CD4-positive, alpha-beta T cell (primary cell): ENCODE measurements at regions not wholly inside any gene's neighbourhood (a gene's known extent, or its start where the extent isn't known, plus 50 kb on each side); places are given as distances from the start of the nearest gene placed in this dataset.

Experiments
- ATAC-seq: fragments of 200-7000 bp; cut with Tn5 transposase; one replicate; pipeline ENCODE4 v1.10.0; 2022; ENCODE audit warnings: mild to moderate bottlenecking; ENCODE audit not compliant: poor library complexity
- CTCF ChIA-PET: fragments of 350-600 bp; sonication (Branson Sonifier 250); formaldehyde crosslinking; loops from one replicate; lab custom pipeline; 2021; ENCODE audit warnings: antibody characterized with exemption, inconsistent platforms; lab: Charles Lee
- POLR2A ChIA-PET: fragments of 350-600 bp; sonication (Branson Sonifier 250); formaldehyde crosslinking; loops from one replicate; lab custom pipeline; 2021; ENCODE audit warnings: antibody characterized with exemption, inconsistent platforms; lab: Charles Lee
- DNase-seq, 14 experiments: peaks; one replicate each; pipeline ENCODE4 v3.0.0-alpha.2; 2013 to 2020; ENCODE audit warnings: mixed read lengths in 2 of 14
- H3K27ac ChIP-seq, 2 donors: one replicate each; pipeline versions ENCODE4 v1.5.1 to v1.7.0; 2013; ENCODE audit warnings: low read length in 2 of 2, low read depth in 1 of 2, mild to moderate bottlenecking in 1 of 2
- H3K27me3 ChIP-seq, 2 experiments: 1 replicate in 1 of 2; 2 replicates in 1 of 2; pipeline versions ENCODE4 v1.6.1 to v1.7.0; 2013; ENCODE audit warnings: low read length in 2 of 2, control low read depth in 1 of 2, mild to moderate bottlenecking in 1 of 2, moderate library complexity in 1 of 2; ENCODE audit not compliant: insufficient read depth in 2 of 2, control insufficient read depth in 1 of 2
- H3K36me3 ChIP-seq: one replicate; pipeline ENCODE4 v1.6.1; 2013; ENCODE audit warnings: low read length, control low read depth; ENCODE audit not compliant: insufficient read depth
- H3K4me1 ChIP-seq: one replicate; pipeline ENCODE4 v1.6.1; 2013; ENCODE audit warnings: low read length, control low read depth; ENCODE audit not compliant: insufficient read depth
- H3K4me3 ChIP-seq: one replicate; pipeline ENCODE4 v1.5.1; 2013; ENCODE audit warnings: mild to moderate bottlenecking, low read length, moderate library complexity
- H3K9me3 ChIP-seq, 2 experiments: 1 replicate in 1 of 2; 2 replicates in 1 of 2; pipeline versions ENCODE4 v1.6.1 to v1.7.0; 2013; ENCODE audit warnings: low read length in 2 of 2, mild to moderate bottlenecking in 2 of 2, control low read depth in 1 of 2, moderate library complexity in 1 of 2; ENCODE audit not compliant: control insufficient read depth in 1 of 2, insufficient read depth in 1 of 2
- H3K27ac Mint-ChIP-seq: one replicate; pipeline ENCODE4 v1.8.0; 2020; ENCODE audit warnings: mixed read lengths
- H3K27me3 Mint-ChIP-seq: one replicate; pipeline ENCODE4 v1.8.0; 2021; ENCODE audit warnings: mixed read lengths
- H3K36me3 Mint-ChIP-seq: one replicate; pipeline ENCODE4 v1.8.0; 2021; ENCODE audit warnings: low read depth, mixed read lengths
- H3K4me1 Mint-ChIP-seq: one replicate; pipeline ENCODE4 v1.8.0; 2021; ENCODE audit warnings: low read depth, mixed read lengths
- H3K4me3 Mint-ChIP-seq: one replicate; pipeline ENCODE4 v1.8.0; 2020; ENCODE audit warnings: mild to moderate bottlenecking, mixed read lengths
- H3K9me3 Mint-ChIP-seq: one replicate; pipeline ENCODE4 v1.8.0; 2020; ENCODE audit warnings: mixed read lengths
- CTCF ChIP-seq: fragments of 200-600 bp; IDR thresholded peaks from one replicate; pipeline ENCODE4 v1.8.0; 2022; ENCODE audit warnings: antibody characterized with exemption, mild to moderate bottlenecking
- intact Hi-C, 2 experiments: fragments of 100-400 bp; cut with DNase I in 1 of 2; cut with micrococcal nuclease in 1 of 2; formaldehyde crosslinking; loops; one replicate each; pipeline versions ENCODE4 v1.15.1 to v1.9.0; 2023 to 2025; cut with DNase I, micrococcal nuclease

DNA sequence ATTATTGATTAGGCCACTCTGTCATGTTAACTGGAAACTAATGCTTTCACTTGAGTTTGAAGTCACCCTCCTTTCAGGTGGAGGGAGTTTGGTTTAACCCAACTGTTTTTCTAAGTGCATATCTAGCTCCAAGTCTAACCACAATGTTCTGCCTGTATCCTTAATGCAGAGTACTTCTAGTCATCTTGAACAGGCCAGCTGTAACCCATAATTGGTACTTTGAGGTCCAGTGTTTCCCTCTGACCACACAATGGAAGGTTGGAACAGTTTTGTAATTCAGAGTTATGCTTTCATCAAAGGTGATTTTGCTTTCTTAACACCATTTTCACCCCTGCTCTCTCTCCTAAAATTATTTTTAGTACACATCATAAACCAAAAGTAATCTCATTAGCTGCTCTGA, 237.2 kb upstream of the DCN start:
- no peaks in the 10 kb centered on the region for H3K36me3 Mint-ChIP-seq
- no peak overlapping the region for H3K4me3 Mint-ChIP-seq
- H3K9me3 Mint-ChIP-seq = no peaks in the 10 kb centered on the region
- H3K27ac ChIP-seq = no peak overlapping the region
- POLR2A ChIA-PET = no interaction called here
- intact Hi-C loops = no loop called here
- CTCF ChIA-PET = no interaction called here
- peaks cover 3% of the 10 kb centered on the region for H3K27me3 Mint-ChIP-seq
- TF ChIP-seq CTCF = no peak
- H3K4me3 ChIP-seq = no peak overlapping the region
- no peaks in the 10 kb centered on the region for H3K4me1 ChIP-seq
- no peak overlapping the region for H3K27ac Mint-ChIP-seq
- DNase-seq (no peak), ATAC-seq (no peak)
- H3K27me3 ChIP-seq = no peaks in the 10 kb centered on the region
- no peaks in the 10 kb centered on the region for H3K9me3 ChIP-seq
- H3K4me1 Mint-ChIP-seq = no peaks in the 10 kb centered on the region
- no peaks in the 10 kb centered on the region for H3K36me3 ChIP-seq

DNA sequence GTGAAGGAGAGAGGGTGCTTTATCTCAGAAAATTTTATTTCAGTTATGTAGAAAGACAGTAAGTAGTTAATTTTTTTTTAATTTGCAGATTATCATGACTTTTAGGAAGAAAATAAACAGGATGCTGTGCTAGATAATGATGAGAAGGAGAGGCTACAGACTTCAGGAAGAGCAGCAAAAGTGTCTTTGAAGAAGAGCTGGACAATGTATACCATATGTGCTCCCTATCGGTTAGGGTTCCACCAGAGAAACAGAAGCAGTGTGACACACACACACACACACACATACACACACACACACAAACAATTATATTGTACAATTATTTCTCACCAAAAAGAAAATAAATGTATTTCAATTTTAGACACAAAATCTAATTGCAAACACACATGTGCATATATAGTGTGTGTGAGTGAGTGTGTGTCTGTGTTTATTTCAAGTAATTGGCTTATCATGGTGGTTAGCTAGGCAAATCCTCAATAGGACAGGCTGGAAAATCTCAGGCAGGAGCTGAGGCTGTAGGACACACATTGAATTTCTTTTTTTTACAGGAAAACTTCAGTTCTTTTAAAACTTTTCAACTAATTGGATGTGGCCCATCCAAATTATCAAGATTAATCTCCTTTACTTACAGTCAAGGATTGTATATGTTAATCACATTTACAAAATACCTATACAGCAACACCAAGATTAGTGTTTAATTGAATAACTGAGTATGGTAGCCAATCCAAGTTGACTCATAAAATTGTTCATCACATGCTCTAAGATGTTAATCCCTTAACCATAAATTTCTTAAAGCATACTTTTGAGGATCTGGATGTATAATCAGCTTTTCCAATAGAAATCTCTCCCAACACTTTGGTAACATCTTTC, 235.8 kb upstream of the DCN start:
- Histone ChIP-seq H3K27ac (no peak overlapping the region), H3K4me1 (no peaks in the 10 kb centered on the region), H3K36me3 (no peaks in the 10 kb centered on the region), H3K9me3 (no peaks in the 10 kb centered on the region), H3K4me3 (no peak overlapping the region), H3K27me3 (no peaks in the 10 kb centered on the region)
- no peak for TF ChIP-seq CTCF
- ATAC-seq = no peak
- intact Hi-C loops = no loop called here
- Mint-ChIP-seq H3K36me3 (no peaks in the 10 kb centered on the region), H3K4me3 (no peak overlapping the region), H3K27me3 (peaks cover 3% of the 10 kb centered on the region), H3K9me3 (no peaks in the 10 kb centered on the region), H3K4me1 (no peaks in the 10 kb centered on the region), H3K27ac (no peak overlapping the region)
- ChIA-PET POLR2A (no interaction called here), CTCF (no interaction called here)
- no peak for DNase-seq

- H3K27ac ChIP-seq = no peak overlapping the region
Observed at GRCh38 chr12:91417650-91418049, 235.0 kb upstream of the DCN start.

More at GRCh38 chr12:91417650-91418049, 235.0 kb upstream of the DCN start:
- no peaks in the 10 kb centered on the region for H3K9me3 Mint-ChIP-seq
- H3K9me3 ChIP-seq = no peaks in the 10 kb centered on the region
- H3K27me3 ChIP-seq = no peaks in the 10 kb centered on the region
- ATAC-seq (no peak), DNase-seq (no peak)
- no peak overlapping the region for H3K27ac Mint-ChIP-seq
- POLR2A ChIA-PET = no interaction called here
- no peaks in the 10 kb centered on the region for H3K4me1 Mint-ChIP-seq
- TF ChIP-seq CTCF = no peak
- intact Hi-C loops = no loop called here
- no peaks in the 10 kb centered on the region for H3K36me3 Mint-ChIP-seq
- CTCF ChIA-PET = no interaction called here
- H3K4me3 Mint-ChIP-seq = no peak overlapping the region
- peaks cover under 1% of the 10 kb centered on the region for H3K27me3 Mint-ChIP-seq
- H3K4me3 ChIP-seq = no peak overlapping the region
- H3K4me1 ChIP-seq = no peaks in the 10 kb centered on the region
- H3K36me3 ChIP-seq = no peaks in the 10 kb centered on the region
